Activated naive CD4-positive, alpha-beta T cell treated with anti-CD3 and anti-CD28 coated beads, Interleukin-2, amount 10 ng/mL, durations not matched to agents 7 days and 5 days (primary cell): ENCODE measurements at regions not wholly inside any gene's neighbourhood (a gene's known extent, or its start where the extent isn't known, plus 50 kb on each side); places are given as distances from the start of the nearest gene placed in this dataset.
A peak's percentile ranks its signal among the peaks of the same experiment; 100 is the strongest.
"Not testable (repeated sequence)": the region's sequence is repeated elsewhere in the genome, so short reads cannot be mapped to it uniquely, and the experiment has no call there.

ENCODE experiments used
- CTCF ChIA-PET: fragments of 350-600 bp; sonication (Branson Sonifier 250); formaldehyde crosslinking; loops from one replicate; lab custom pipeline; 2021; ENCODE audit warnings: antibody characterized with exemption; lab: Charles Lee
- DNase-seq: peaks from one replicate; pipeline ENCODE4 v3.0.0-alpha.2; 2020
- H3K27ac Mint-ChIP-seq: one replicate; pipeline ENCODE4 v1.8.0; 2021; ENCODE audit warnings: mild to moderate bottlenecking, moderate library complexity, mixed read lengths
- H3K27me3 Mint-ChIP-seq: one replicate; pipeline ENCODE4 v1.8.0; 2021; ENCODE audit warnings: mild to moderate bottlenecking, mixed read lengths
- H3K36me3 Mint-ChIP-seq: one replicate; pipeline ENCODE4 v1.8.0; 2021; ENCODE audit warnings: mixed read lengths
- H3K4me1 Mint-ChIP-seq: one replicate; pipeline ENCODE4 v1.8.0; 2021; ENCODE audit warnings: mixed read lengths
- H3K4me3 Mint-ChIP-seq: one replicate; pipeline ENCODE4 v1.8.0; 2021; ENCODE audit warnings: mild to moderate bottlenecking, moderate library complexity, mixed read lengths
- H3K9me3 Mint-ChIP-seq: one replicate; pipeline ENCODE4 v1.8.0; 2021; ENCODE audit warnings: mixed read lengths

GRCh38 chr10:23975431-23975830 lies 233.5 kb upstream of the KIAA1217 start:
- CTCF ChIA-PET = interaction anchor here (0.6 to 1.0 kb wide), 2 partner anchors 18 to 458 kb away, joined by 3 to 4 read pairs; no protein-coding TSS in a partner anchor
- DNase-seq = no peak
- Mint-ChIP-seq H3K4me3 (no peak overlapping the region), H3K27ac (no peak overlapping the region), H3K4me1 (no peaks in the 10 kb centered on the region), H3K9me3 (peaks cover 2% of the 10 kb centered on the region), H3K36me3 (no peaks in the 10 kb centered on the region), H3K27me3 (no peaks in the 10 kb centered on the region)

GRCh38 chr10:23976275-23976674 lies 232.7 kb upstream of the KIAA1217 start:
- H3K4me1 Mint-ChIP-seq = no peaks in the 10 kb centered on the region
- no peaks in the 10 kb centered on the region for H3K27me3 Mint-ChIP-seq
- H3K27ac Mint-ChIP-seq = no peak overlapping the region
- DNase-seq = no peak
- peaks cover 2% of the 10 kb centered on the region for H3K9me3 Mint-ChIP-seq
- H3K4me3 Mint-ChIP-seq = no peak overlapping the region
- no peaks in the 10 kb centered on the region for H3K36me3 Mint-ChIP-seq
- CTCF ChIA-PET = no interaction called here

- H3K4me1 Mint-ChIP-seq = no peaks in the 10 kb centered on the region
- H3K27me3 Mint-ChIP-seq = no peaks in the 10 kb centered on the region
- H3K36me3 Mint-ChIP-seq = no peaks in the 10 kb centered on the region
- CTCF ChIA-PET = interaction anchor here (1.4 kb wide), 1 partner anchor 16 kb away, joined by 4 read pairs; no protein-coding TSS in a partner anchor
- H3K27ac Mint-ChIP-seq = no peak overlapping the region
- no peak overlapping the region for H3K4me3 Mint-ChIP-seq
- no peak for DNase-seq
- peaks cover 3% of the 10 kb centered on the region for H3K9me3 Mint-ChIP-seq
Measured at GRCh38 chr10:23978317-23978716, 230.6 kb upstream of the KIAA1217 start.

- CTCF ChIA-PET = no interaction called here
- DNase-seq = no peak
- Mint-ChIP-seq H3K4me3 (no peak overlapping the region), H3K36me3 (no peaks in the 10 kb centered on the region), H3K4me1 (no peaks in the 10 kb centered on the region), H3K27ac (no peak overlapping the region), H3K9me3 (peaks cover 4% of the 10 kb centered on the region), H3K27me3 (no peaks in the 10 kb centered on the region)
Measured at GRCh38 chr10:23980094-23980493, 228.8 kb upstream of the KIAA1217 start.

GRCh38 chr10:23981520-23982309 lies 227.2 kb upstream of the KIAA1217 start:
- Mint-ChIP-seq H3K4me1 (no peaks in the 10 kb centered on the region), H3K36me3 (no peaks in the 10 kb centered on the region), H3K27ac (no peak overlapping the region), H3K9me3 (peaks cover 7% of the 10 kb centered on the region), H3K27me3 (no peaks in the 10 kb centered on the region), H3K4me3 (no peak overlapping the region)
- CTCF ChIA-PET = interaction anchor here (0.8 kb wide), 1 partner anchor 424 kb away, joined by 5 read pairs; no protein-coding TSS in a partner anchor
- no peak for DNase-seq

- H3K36me3 Mint-ChIP-seq = not testable (repeated sequence)
Measured at GRCh38 chr10:23984405-23984804, 224.5 kb upstream of the KIAA1217 start.

GRCh38 chr10:23988006-23988405 lies 220.9 kb upstream of the KIAA1217 start:
- H3K4me3 Mint-ChIP-seq = no peak overlapping the region
- H3K27ac Mint-ChIP-seq = no peak overlapping the region
- no peaks in the 10 kb centered on the region for H3K4me1 Mint-ChIP-seq
- CTCF ChIA-PET = no interaction called here
- no peaks in the 10 kb centered on the region for H3K27me3 Mint-ChIP-seq
- H3K9me3 Mint-ChIP-seq = peaks cover 5% of the 10 kb centered on the region
- no peak for DNase-seq
- no peaks in the 10 kb centered on the region for H3K36me3 Mint-ChIP-seq

More at GRCh38 chr10:23984405-23984804, 224.5 kb upstream of the KIAA1217 start:
- H3K27ac Mint-ChIP-seq, H3K4me3 Mint-ChIP-seq, DNase-seq, CTCF ChIA-PET, H3K4me1 Mint-ChIP-seq, H3K27me3 Mint-ChIP-seq, H3K9me3 Mint-ChIP-seq: not testable (repeated sequence)

GRCh38 chr10:23994459-23995046 lies 214.4 kb upstream of the KIAA1217 start:
- no peak overlapping the region for H3K4me3 Mint-ChIP-seq
- no peak overlapping the region for H3K27ac Mint-ChIP-seq
- no peaks in the 10 kb centered on the region for H3K27me3 Mint-ChIP-seq
- H3K36me3 Mint-ChIP-seq = no peaks in the 10 kb centered on the region
- H3K4me1 Mint-ChIP-seq = no peaks in the 10 kb centered on the region
- no peaks in the 10 kb centered on the region for H3K9me3 Mint-ChIP-seq
- CTCF ChIA-PET = interaction anchor here (0.6 to 3.1 kb wide), 15 partner anchors 17 to 611 kb away, joined by 3 to 25 read pairs (median 3); no protein-coding TSS in a partner anchor
- peak; percentile 31 for DNase-seq

- DNase-seq = no peak
- Mint-ChIP-seq H3K4me3 (no peak overlapping the region), H3K27ac (no peak overlapping the region), H3K27me3 (peaks cover 3% of the 10 kb centered on the region), H3K4me1 (no peaks in the 10 kb centered on the region), H3K9me3 (no peaks in the 10 kb centered on the region), H3K36me3 (no peaks in the 10 kb centered on the region)
- CTCF ChIA-PET = no interaction called here
Measured at GRCh38 chr10:23999445-23999844, 209.5 kb upstream of the KIAA1217 start.

GRCh38 chr10:24000271-24000813 lies 208.6 kb upstream of the KIAA1217 start:
- no peaks in the 10 kb centered on the region for H3K9me3 Mint-ChIP-seq
- CTCF ChIA-PET = no interaction called here
- H3K27me3 Mint-ChIP-seq = peaks cover 3% of the 10 kb centered on the region
- no peak for DNase-seq
- no peaks in the 10 kb centered on the region for H3K36me3 Mint-ChIP-seq
- H3K4me3 Mint-ChIP-seq = no peak overlapping the region
- no peak overlapping the region for H3K27ac Mint-ChIP-seq
- no peaks in the 10 kb centered on the region for H3K4me1 Mint-ChIP-seq

GRCh38 chr10:24006741-24007140 lies 202.2 kb upstream of the KIAA1217 start:
- Mint-ChIP-seq H3K27ac (no peak overlapping the region), H3K4me1 (no peaks in the 10 kb centered on the region), H3K36me3 (no peaks in the 10 kb centered on the region), H3K4me3 (no peak overlapping the region), H3K27me3 (peaks cover 3% of the 10 kb centered on the region), H3K9me3 (no peaks in the 10 kb centered on the region)
- no peak for DNase-seq
- CTCF ChIA-PET = no interaction called here

- Mint-ChIP-seq H3K27ac (no peak overlapping the region), H3K27me3 (peaks cover under 1% of the 10 kb centered on the region), H3K4me3 (no peak overlapping the region), H3K4me1 (no peaks in the 10 kb centered on the region), H3K36me3 (no peaks in the 10 kb centered on the region), H3K9me3 (no peaks in the 10 kb centered on the region)
- CTCF ChIA-PET = no interaction called here
- DNase-seq = no peak
Measured at GRCh38 chr10:24007359-24007758, 201.6 kb upstream of the KIAA1217 start.

GRCh38 chr10:24008164-24009091 lies 200.5 kb upstream of the KIAA1217 start:
- Mint-ChIP-seq H3K4me1 (no peaks in the 10 kb centered on the region), H3K27ac (no peak overlapping the region), H3K4me3 (no peak overlapping the region), H3K9me3 (no peaks in the 10 kb centered on the region), H3K36me3 (no peaks in the 10 kb centered on the region), H3K27me3 (no peaks in the 10 kb centered on the region)
- CTCF ChIA-PET = no interaction called here
- no peak for DNase-seq

GRCh38 chr10:24009115-24009514 lies 199.8 kb upstream of the KIAA1217 start:
- H3K9me3 Mint-ChIP-seq = no peaks in the 10 kb centered on the region
- no peak overlapping the region for H3K4me3 Mint-ChIP-seq
- no peaks in the 10 kb centered on the region for H3K36me3 Mint-ChIP-seq
- no peaks in the 10 kb centered on the region for H3K27me3 Mint-ChIP-seq
- H3K4me1 Mint-ChIP-seq = no peaks in the 10 kb centered on the region
- CTCF ChIA-PET = no interaction called here
- H3K27ac Mint-ChIP-seq = no peak overlapping the region
- DNase-seq = no peak
